ENCODE measurements at regions not wholly inside any gene's neighbourhood (a gene's known extent, or its start where the extent isn't known, plus 50 kb on each side); places are given as distances from the start of the nearest gene placed in this dataset.

GRCh38 chr1:55803429-55803828 is 588.3 kb upstream of the USP24 start:
- TF ChIP-seq POLR2A (IDR thresholded peaks at IDR 0.05) (no peak), CTCF (IDR thresholded peaks at IDR 0.05) (no peak)

Data from prostate gland (tissue), 2 donors.